HG02981 (cell line): ENCODE measurements at regions not wholly inside any gene's neighbourhood (a gene's known extent, or its start where the extent isn't known, plus 50 kb on each side); places are given as distances from the start of the nearest gene placed in this dataset.
A peak's percentile ranks its signal among the peaks of the same experiment; 100 is the strongest.

Experiments used
- ATAC-seq: cut with Tn5 transposase; IDR thresholded peaks from one replicate; pipeline ENCODE4 v1.9.1; 2021; ENCODE audit warnings: mild to moderate bottlenecking, moderate library complexity; ENCODE audit not compliant: unreplicated experiment

DNA sequence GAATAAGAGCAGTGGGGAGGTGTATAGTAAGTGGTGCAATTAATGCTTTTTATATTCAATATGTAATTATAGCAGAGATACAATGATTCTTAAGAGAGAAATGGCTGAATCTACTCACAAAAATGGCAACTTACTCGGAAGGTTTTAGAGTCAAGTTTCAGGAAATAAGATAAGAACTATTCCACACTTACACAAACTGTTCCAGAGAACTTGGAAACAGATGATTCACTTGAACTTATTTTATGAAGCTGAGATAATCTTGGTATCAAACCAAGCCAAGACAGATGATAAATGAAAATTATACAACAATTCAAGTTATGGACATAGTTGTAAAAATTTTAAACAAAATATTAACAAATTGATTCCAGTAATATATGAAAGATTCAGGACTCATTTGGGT, 311.3 kb upstream of the HS3ST1 start:
- no peak for ATAC-seq

DNA sequence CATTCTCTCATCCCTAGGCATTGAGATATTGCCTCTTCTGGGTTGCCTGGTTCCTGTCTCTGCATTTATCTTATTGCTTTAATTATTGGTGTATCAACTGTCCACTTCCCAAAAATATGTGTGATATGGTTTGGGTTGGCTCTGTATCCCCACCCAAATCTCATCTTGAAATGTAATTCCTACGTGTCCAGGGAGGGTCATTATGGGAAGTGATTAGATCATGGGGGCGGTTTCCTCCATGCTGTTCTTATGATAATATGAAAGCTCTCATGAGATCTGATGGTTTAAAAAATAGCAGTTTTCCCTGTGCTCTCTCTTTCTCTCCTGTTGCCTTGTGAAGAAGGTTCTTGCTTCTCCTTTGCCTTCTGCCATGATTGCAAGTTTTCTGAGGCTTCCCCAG, 308.3 kb upstream of the HS3ST1 start:
- ATAC-seq, result no peak

DNA sequence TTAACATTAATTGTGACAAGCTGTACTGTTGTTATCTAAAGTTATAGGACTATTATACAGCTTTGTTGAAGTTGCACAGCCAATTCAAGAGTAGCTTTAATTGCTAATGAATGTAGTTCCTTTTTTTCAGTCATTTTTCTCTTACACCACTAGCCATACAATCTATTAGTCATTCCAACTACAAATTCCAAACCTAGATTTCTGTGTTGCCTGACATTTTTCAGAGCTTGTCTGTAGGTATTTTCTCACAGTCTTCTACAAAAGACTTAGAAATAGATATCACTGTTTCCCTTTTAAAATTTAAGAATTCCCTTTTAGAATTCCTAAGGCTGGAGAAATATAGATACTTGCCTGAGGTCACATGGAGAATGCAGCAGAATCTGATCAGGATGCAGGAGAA, 307.0 kb upstream of the HS3ST1 start:
- ATAC-seq, result no peak

DNA sequence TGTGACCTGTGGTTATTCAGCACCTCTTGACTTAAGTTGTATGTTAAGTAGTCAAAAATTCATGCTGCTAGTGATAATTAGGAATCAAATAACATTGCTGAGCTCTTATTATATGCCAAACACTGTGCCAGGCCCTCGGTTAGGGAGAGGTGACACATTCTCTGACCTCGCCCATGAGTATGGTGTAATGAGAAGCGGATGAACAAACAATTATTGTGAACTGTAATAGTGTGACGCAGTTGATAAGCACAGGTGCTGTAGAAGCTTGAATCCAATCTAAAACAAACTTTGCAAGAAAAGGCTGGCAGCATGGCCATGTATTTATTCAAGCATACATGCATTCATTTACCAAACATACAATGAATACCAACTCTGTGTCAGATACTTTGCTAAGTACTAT, 303.5 kb upstream of the HS3ST1 start:
- ATAC-seq, result no peak

DNA sequence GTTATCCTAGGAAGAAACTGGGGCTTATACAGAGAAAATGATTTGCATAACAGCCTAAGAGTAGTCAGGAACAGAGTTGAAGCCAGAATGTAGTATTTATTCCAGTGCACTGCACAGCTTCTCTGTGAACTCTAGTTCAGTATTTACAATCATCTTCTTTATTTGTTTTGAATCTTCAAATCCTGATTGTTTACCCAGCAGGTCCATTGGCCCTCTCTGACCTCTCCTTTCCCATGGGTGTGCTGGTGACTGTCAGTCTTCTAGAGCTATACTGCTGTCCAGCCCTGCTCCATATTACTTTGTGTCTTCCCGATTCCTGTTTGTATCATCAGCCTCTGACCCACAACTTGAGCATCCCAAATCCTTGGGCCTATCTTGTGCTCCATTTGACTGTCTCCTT, 301.9 kb upstream of the HS3ST1 start:
- ATAC-seq, result no peak

DNA sequence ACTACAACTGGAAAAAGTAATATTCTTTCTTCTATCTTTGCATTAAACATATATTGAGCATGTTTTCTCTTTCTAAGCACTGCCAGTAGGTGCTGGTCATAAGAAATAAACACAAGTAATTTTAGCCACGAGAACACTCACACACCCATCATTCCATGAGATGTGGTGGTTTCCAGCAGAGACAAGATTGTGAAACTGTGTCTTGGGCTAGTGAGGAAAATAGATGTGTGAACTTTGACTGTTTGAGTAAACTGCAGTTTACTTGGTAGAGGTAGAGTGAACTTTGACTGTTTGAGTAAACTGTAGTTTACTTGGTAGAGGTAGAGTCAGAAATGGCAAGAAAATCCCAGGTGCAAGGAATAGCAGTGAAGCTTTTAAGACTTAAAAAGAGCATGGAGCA, 300.9 kb upstream of the HS3ST1 start:
- no peak for ATAC-seq

DNA sequence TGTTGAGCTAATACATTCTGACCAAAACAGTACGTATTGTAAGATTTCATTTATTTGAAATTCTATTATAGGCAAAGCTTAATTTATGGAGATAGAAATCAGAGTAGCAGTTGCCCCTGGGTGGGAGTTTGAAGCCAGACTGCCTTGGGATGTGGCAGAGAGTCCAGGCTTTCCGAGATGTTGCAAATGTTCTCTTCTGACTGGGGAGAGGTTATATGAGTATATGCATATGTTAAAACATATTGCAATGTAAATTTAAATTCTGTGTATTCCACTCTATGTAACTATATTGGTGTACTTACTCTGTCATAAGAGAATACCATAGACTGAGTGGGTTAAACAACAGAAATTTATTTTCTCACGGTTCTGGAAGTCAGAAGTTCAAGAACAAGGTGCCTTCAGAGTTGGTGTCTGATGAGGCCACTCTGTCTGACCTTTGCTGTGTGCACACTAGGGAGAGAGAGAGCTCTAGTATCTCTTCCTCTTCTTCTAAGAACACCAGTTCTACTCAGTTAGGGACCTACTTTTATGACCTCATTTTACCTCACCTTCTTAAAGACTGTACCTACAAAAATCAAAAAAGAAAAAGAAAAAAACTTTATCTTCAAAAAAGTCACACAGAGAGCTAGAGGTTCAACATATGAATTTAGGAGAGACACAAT, 299.3 kb upstream of the HS3ST1 start:
- ATAC-seq, result no peak

DNA sequence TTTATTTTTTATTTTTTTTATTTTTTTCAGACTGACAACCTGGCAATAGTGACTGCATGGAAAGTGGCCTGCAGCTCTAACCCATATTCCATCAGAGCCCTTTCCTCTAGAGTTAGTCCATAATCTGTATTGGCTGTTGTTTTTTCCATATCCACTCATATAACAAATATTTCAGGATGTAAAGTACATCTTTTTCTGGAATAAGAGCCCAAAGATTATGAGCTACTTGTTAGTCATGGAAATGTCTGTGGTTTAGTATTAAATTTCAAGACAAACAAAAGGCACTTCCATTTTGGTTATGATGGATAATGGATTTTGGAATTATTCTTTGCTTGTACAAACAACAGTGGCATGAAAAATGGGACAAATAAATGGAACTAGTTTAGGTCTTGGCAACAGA, 296.0 kb upstream of the HS3ST1 start:
- ATAC-seq, result no peak

DNA sequence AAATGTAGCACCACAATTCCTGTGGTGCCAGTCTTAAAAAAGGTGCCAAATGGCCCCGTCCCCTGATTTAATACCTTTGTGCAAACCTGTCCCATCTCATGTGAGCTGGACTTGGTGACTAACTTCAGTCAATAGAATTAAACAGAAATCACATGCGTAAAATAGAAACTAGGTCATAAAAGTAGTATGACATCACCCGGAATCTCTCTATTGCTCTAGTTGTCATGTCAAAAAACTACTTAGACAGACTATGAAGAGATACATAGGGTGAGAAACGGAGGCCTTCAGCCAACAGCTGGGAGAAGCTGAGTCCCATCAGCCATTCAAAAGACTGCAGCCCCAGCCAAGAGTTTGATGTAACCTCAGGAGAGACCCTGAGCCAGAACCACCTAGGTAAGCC, 293.5 kb upstream of the HS3ST1 start:
- ATAC-seq, result no peak

DNA sequence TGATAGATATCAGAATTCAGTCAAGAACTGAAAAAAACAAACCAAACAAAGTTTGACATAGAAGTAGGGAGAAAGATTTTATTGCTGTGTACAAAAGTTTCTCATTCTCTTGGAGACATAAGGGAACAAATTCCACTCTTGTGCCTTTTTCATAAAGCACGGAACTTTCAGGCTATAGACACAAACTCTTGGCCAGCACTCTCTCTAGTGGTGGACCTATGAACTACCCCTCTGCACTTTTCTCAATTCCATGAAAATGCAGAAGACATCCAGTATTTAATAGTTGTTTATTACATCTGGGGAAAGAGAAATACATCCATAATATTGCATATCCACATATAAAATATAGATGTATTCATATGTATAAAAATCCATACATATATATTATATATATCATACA, 291.6 kb upstream of the HS3ST1 start:
- peak; percentile 60 for ATAC-seq

DNA sequence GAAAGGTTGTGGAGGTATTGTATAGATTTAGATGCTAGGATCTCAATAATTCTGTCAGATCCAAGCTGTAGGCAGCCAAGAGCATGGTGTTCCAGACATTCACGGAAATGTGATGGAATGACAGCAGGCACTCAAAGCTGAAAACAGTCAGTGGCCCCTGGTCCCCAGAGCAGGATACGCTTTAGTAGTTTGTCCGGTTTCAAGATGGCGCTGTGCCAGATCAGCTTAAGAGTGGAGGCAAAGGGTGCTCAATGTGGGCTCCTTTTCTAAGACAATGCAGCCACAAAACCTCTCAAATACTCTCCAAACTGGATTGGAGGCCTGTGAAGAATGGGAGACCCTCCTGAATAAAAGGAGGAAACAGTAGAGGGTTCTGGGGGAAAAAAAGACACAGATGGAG, 291.2 kb upstream of the HS3ST1 start:
- ATAC-seq, result no peak

DNA sequence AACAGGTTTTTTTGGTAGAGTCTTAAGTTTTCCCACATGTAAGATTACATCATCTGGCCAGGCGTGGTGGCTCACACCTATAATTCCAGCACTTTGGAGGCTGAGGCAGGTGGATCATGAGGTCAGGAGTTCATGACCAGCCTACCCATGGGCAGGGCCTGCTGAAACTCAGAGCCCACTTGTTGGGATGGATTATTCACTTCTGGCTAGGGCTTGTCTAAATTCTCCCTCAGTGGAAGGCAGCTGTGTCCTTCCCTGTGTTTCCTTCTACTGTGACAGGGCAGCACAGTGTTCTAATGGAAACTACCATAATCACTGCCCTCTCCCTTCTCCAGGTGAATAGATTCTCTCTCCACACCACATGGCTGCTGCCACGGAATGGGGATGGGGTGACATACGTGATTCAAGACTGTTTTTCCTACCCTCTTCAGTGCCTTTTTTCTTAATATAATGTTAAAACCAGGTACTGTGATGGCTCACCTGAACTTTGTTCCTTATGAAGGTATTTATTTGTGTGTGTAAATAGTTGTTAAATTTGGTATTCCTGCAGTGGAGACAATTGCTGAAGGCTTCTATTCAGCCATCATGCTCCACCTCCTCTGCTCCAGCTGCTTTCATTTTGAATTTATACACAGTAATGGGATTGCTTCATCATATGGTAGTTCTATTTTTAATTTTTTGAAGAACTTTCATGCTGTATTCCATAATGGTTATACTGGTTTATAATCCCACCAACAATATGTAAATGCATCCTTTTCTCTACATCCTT, 287.2 kb upstream of the HS3ST1 start:
- no peak for ATAC-seq

DNA sequence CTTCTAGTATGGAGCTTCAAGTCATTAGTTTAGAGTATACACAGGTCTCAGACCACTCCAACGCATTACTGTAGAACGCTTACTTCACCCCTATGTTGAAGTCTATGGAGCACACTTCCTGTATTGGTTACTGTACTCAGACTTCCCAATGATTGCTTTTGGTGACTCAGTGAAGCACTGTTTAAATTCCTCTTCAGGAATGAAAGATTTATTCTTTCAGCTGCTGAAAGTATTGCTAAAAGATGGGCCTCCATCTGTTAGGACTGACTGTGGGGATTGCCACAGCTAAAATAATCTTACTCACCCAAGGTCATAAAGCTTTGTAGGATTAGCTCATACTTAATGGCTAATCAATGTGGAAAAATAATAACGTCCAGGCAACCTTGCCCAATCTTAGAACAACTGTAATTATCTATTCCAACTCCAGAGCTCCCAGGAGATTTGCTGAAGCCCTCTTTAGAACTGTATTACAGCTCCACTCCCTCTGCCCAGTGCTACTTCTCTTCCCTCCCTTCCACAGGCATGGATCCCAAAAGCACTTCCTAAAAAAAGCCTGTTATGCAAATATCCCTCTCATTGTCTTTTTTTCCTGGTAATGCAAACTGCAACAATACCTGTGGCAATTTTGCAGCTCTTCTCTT, 281.9 kb upstream of the HS3ST1 start:
- no peak for ATAC-seq

DNA sequence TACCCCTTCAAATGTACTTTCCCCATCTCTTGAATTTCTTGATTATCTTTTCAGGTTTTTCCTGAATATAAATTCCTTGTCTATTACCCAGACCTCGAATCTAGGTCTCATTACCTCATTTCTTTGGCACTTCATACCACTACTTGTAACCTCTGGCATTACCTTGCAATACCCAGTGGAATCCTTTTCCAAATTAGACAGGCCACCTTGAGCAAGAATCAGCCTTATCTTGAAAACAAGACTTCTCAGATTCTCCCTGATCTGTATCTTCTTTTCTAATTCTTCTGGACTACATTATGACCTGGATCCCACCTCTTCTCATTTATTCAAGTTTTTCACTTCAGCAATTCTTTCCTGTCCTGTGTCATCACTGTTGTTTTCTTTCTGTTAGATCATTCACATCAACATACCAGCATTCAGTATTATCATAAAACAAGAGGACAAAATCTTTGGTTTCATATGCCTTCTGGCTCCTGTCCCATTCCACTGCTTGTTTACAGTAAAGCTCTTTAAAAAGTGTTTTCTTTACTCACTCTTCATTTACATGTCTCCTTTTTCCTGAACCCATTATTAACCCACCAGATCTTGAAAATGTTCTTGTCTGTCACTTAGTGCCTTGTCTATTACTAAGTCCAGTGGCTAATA, 275.6 kb upstream of the HS3ST1 start:
- no peak for ATAC-seq

DNA sequence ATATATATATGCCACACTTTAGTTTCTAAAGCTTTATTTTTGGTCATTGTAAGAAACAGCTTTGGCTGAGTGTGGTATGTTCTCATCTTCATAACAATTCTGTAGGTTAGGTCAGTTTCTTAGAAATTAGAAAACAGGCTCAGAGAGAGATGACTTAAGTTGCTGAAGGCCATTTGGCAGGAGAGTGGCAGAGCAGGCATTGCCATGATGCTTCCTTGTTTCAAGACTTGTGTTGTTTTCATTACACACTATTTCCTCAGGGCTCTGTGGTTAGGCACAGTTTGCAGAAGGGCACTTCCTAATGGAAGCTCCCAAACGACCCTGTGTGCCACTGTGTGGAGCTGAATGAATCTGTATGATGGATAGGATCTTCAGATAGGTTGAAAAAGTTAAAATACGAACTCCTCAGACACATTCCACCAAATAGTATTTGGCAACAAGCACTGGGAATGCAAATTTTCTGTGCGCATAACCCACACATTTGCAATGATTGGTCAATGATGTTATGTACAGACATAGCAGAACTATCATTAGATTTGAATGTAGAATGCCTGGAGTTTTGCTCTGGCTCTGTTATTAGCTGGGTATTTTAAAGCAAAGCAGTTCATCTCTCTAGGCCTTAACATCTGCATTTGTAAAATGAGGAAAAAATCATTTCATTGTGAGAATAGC, 274.3 kb upstream of the HS3ST1 start:
- ATAC-seq, result no peak

DNA sequence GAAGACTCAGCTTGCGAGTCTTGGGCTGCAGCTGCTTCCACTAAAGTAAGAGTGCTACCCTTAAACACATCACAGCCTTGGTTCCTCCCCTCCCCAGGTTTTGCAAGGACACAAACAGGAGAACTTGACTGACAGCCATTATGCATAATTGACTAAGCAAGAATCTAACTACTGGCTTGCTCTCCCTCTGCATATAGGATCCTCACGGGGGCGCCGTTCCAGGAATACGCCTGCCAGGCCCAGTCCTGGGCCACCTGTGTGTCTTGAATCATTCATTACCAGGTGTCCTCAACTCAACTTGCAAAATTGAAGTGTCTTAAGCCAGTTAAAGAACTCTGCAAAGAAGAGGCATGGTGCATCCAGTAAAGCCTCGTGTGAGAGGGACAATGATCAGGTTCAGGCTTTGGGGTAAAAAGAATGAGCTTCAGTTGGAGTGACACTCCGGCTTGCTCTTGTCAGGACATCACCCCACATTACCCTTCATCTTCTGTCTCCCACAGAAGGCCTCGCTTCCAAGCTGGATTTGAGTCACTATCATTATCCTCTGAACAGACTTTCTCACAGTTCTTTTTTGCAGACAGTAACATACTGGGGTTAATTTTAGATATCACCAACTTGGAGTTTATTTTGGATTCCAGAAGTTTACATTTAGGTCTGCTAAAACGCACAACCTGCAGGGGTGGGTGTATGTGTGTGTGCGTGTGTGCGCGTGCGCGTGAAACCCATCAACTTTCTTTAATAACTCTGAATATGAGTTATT, 273.5 kb upstream of the HS3ST1 start:
- ATAC-seq, result no peak

DNA sequence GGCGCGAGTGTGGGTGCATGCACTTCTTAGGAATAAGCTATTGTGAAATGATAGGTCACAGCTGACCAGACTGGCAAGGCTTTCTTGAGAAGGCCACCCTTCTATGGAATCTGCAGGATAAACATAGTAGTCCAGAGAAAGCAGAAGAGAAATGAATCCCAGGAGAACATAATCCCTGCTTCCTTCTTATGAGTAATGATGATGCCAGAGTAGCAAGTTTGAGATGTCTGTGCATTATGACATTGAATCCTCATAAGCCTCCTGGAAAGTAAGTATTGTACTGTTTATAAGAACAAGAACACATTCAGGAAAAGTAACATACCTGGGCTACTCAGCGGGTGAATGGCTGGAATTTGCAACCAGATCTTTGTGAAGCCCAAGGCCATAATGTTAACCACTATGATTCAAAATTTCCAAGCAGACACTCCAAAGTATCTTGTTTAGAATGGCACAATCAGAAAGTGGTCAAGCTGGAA, 272.1 kb upstream of the HS3ST1 start:
- no peak for ATAC-seq

DNA sequence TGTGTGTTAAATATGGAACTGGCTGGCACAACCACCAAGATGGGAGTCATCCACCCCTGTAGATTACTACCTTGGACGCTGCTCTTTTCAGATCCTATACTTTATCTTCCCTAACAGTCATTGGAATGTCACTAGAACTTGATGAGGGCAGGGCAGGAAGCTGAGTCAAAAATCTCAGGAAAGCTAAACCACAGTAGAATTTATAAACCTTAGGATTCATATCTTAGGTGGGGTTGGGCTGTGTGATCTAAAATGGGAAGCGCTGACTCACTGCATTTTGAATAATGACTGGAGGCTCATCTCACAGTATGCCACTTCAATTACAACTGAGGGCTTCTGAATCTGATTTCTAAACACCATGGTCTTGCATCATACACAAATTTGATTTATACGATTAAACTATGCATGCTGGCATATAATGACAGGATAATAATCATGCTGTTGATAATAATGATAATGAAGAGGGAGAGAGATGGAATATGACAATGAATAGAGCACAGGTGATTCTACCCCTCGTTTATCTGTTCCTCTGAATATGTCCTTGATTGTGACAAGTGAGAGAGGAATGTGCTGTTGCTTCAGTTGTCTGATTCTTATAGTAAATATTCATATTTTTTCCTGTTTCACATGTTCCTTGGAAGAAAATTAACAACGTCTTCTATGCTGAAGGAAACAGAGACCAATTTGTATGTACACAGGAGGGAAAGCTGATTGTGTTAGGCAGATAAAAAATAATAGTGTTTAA, 270.3 kb upstream of the HS3ST1 start:
- no peak for ATAC-seq

DNA sequence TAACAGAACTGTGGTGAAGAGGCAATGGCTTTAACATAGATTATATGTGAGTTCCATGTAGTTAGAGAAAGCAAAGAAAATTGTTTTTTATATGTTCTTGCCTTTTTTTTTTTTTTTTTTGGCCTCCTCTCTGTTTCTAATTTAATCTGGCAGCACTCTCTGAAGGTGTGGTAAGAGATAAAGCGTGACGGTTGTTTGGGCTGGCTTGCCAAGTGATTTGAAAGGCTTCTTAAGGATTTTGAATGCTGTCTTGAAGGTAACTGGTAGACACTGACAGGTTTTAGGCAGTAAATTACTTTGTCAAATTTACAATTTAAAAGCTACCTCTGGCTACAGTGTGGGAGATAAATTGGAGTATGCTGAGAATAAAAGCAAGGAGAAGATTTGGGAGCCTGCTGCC, 269.3 kb upstream of the HS3ST1 start:
- no peak for ATAC-seq

DNA sequence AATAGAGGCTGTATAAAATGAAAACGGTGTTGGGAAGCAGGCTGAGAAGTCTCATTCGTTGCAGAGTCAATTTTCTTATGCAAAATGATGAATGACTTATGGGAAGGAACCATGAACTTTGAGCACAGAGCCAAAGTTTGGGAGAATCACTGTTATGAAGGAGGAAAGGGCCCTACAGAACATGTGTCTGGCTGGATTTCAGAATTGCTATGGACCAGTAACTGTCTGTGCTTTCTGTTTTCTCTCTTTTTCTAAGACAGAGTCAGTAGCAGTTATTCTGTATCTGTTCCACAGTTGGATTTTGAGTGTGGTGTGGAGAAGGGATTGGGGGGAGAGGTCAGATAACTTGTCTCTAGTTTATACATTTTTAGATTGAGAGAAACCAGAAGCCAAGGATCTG, 265.0 kb upstream of the HS3ST1 start:
- no peak for ATAC-seq
